Caco-2 (cell line): ENCODE measurements at regions not wholly inside any gene's neighbourhood (a gene's known extent, or its start where the extent isn't known, plus 50 kb on each side); places are given as distances from the start of the nearest gene placed in this dataset.

ENCODE experiments used
- BruUV-seq: library from RNA; stranded (reverse); fragments of 400-500 nt; replicated peaks from 2 replicates; lab custom pipeline; 2021; lab: Mats Ljungman, UMichigan
- CTCF ChIA-PET: fragments of 300-600 bp; sonication (Branson Sonifier 250); formaldehyde crosslinking; loops from one replicate; lab custom pipeline; 2022; ENCODE audit warnings: antibody characterized with exemption; lab: Charles Lee
- POLR2A ChIA-PET: fragments of 300-600 bp; sonication (Branson Sonifier 250); formaldehyde crosslinking; loops from one replicate; lab custom pipeline; 2022; ENCODE audit warnings: antibody characterized with exemption; lab: Charles Lee
- DNase-seq, 2 experiments: peaks; one replicate each; pipeline versions ENCODE4 v3.0.0 to v3.0.0-alpha.2; 2020 to 2022
- H3K27me3 ChIP-seq: replicated peaks from 2 replicates; pipeline ENCODE4 v1.6.0; 2011; ENCODE audit warnings: low read length; ENCODE audit not compliant: control insufficient read depth, insufficient read depth
- H3K36me3 ChIP-seq: 2 replicates; pipeline ENCODE4 v1.5.1; 2011; ENCODE audit warnings: low read length; ENCODE audit not compliant: control insufficient read depth, insufficient read depth
- H3K4me1 ChIP-seq: fragments of 250-450 bp; sonication (Bioruptor Pico); 2 replicates; pipeline ENCODE4 v1.5.1; 2020; ENCODE audit warnings: mild to moderate bottlenecking
- H3K4me3 ChIP-seq: 2 replicates; pipeline ENCODE4 v1.5.1; 2011; ENCODE audit warnings: low read depth, mild to moderate bottlenecking, control low read depth, low read length
- H3K9me3 ChIP-seq: fragments of 250-450 bp; sonication (Bioruptor Pico); 2 replicates; pipeline ENCODE4 v1.5.1; 2020; ENCODE audit warnings: mild to moderate bottlenecking, moderate library complexity
- H3K27ac Mint-ChIP-seq: one replicate; pipeline ENCODE4 v1.8.0; 2022; ENCODE audit warnings: mixed read lengths; ENCODE audit not compliant: unreplicated experiment
- H3K27me3 Mint-ChIP-seq: one replicate; pipeline ENCODE4 v1.8.0; 2022; ENCODE audit warnings: mixed read lengths; ENCODE audit not compliant: insufficient read depth, unreplicated experiment
- H3K36me3 Mint-ChIP-seq: one replicate; pipeline ENCODE4 v1.8.0; 2022; ENCODE audit warnings: mild to moderate bottlenecking, mixed read lengths; ENCODE audit not compliant: insufficient read depth, unreplicated experiment
- H3K4me1 Mint-ChIP-seq: one replicate; pipeline ENCODE4 v1.8.0; 2022; ENCODE audit warnings: low read depth, mixed read lengths; ENCODE audit not compliant: unreplicated experiment
- H3K4me3 Mint-ChIP-seq: one replicate; pipeline ENCODE4 v1.8.0; 2022; ENCODE audit warnings: mild to moderate bottlenecking, moderate library complexity, mixed read lengths; ENCODE audit not compliant: unreplicated experiment
- H3K9me3 Mint-ChIP-seq: one replicate; pipeline ENCODE4 v1.8.0; 2022; ENCODE audit warnings: mixed read lengths; ENCODE audit not compliant: unreplicated experiment
- intact Hi-C: fragments of 100-400 bp; cut with micrococcal nuclease; formaldehyde crosslinking; loops from one replicate; pipeline ENCODE4 v1.10.0; 2022; ENCODE audit not compliant: unreplicated experiment
- TF ChIP-seq, protein P1 (sequence below), 2 experiments: fragments of 200-600 bp in 1 of 2; IDR thresholded peaks; 1 replicate in 1 of 2; 2 replicates in 1 of 2; pipeline versions ENCODE4 v1.5.1 to v1.8.0; 2011 to 2022; ENCODE audit warnings: antibody characterized with exemption in 1 of 2, control low read depth in 1 of 2, inconsistent platforms in 1 of 2, low read depth in 1 of 2, low read length in 1 of 2, mild to moderate bottlenecking in 1 of 2, moderate library complexity in 1 of 2; ENCODE audit not compliant: insufficient read depth in 1 of 2, severe bottlenecking in 1 of 2, unreplicated experiment in 1 of 2

DNA sequence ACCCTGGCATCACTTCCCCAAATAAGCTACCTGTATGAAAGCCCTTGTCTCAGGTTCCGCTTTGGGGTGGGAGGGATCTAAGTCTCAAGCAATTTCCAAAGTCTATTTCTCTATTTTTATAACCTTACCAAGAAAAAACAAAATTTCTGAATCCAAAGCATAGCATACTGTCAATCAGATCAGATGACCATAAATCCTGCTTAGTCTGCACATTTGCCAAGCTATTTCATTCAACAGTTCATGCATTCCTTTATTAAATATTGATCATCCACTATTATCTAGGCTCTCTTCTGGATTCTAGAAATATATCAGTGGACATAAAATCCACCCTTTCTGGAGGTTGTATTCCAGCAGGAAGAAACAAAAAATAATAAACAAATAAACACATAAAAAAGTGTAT, 263.5 kb upstream of the USP15 start:
- H3K4me1 Mint-ChIP-seq: no peaks in the 10 kb centered on the region
- H3K27ac Mint-ChIP-seq: no peak overlapping the region
- intact Hi-C loops: no loop called here
- no TSS peak for BruUV-seq
- H3K27me3 ChIP-seq: no peaks in the 10 kb centered on the region; the same call in 1 of the 2 replicates
- no peaks in the 10 kb centered on the region for H3K9me3 ChIP-seq
- ChIA-PET CTCF (no interaction called here), POLR2A (no interaction called here)
- peaks cover 5% of the 10 kb centered on the region for H3K27me3 Mint-ChIP-seq
- no peaks in the 10 kb centered on the region for H3K9me3 Mint-ChIP-seq
- no peaks in the 10 kb centered on the region for H3K36me3 Mint-ChIP-seq
- H3K4me3 ChIP-seq: no peak overlapping the region
- H3K36me3 ChIP-seq: no peaks in the 10 kb centered on the region
- H3K4me1 ChIP-seq: no peaks in the 10 kb centered on the region
- TF ChIP-seq, protein P1, sequence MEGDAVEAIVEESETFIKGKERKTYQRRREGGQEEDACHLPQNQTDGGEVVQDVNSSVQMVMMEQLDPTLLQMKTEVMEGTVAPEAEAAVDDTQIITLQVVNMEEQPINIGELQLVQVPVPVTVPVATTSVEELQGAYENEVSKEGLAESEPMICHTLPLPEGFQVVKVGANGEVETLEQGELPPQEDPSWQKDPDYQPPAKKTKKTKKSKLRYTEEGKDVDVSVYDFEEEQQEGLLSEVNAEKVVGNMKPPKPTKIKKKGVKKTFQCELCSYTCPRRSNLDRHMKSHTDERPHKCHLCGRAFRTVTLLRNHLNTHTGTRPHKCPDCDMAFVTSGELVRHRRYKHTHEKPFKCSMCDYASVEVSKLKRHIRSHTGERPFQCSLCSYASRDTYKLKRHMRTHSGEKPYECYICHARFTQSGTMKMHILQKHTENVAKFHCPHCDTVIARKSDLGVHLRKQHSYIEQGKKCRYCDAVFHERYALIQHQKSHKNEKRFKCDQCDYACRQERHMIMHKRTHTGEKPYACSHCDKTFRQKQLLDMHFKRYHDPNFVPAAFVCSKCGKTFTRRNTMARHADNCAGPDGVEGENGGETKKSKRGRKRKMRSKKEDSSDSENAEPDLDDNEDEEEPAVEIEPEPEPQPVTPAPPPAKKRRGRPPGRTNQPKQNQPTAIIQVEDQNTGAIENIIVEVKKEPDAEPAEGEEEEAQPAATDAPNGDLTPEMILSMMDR (IDR thresholded peaks at IDR 0.05; ENCODE audit: insufficient read depth in 1 of 2, low read depth in 1 of 2, low read length in 1 of 2, severe bottlenecking in 1 of 2, unreplicated experiment in 1 of 2): no peak
- no peak overlapping the region for H3K4me3 Mint-ChIP-seq
- DNase-seq: no peak

DNA sequence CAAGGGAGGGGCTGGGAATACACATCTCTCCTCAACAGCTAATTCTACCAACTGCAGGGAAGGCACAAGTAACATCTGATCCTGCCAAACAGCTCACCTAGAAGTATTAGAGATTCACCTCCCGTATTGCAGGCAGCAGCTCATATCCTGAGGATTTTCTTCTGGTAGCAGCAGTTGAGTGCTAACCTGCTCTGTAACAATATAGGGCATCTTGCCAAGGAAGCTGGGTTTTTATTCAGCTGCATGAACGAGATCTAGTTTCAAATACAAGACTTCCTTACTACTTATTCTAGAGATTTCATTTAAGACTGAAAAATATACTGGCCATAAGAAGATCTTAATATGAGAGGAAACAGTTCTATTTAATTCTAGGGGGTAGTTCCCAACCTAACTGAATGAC, 261.4 kb upstream of the USP15 start:
- no TSS peak for BruUV-seq

DNA sequence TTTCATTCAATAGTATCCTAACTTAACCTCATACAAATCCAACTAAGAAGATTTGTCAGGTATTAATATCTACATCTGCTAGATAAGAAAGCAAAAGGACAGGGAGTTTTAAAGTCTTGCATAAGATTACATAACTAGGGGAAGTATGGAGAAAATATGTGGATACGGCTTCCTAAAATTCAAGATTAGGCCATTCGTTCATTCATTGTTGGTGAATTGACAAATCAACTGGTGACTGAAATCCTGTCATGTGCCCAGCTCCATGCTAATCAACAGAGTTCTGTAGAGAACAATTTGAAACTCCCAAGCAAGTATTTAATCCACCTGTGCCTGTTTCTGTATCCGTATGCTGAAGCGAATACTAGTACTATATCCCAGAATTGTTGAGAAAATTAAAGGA, 260.9 kb upstream of the USP15 start:
- Mint-ChIP-seq H3K9me3 (no peaks in the 10 kb centered on the region), H3K27me3 (peaks cover 5% of the 10 kb centered on the region), H3K4me1 (no peaks in the 10 kb centered on the region), H3K4me3 (no peak overlapping the region), H3K36me3 (no peaks in the 10 kb centered on the region), H3K27ac (no peak overlapping the region)
- Histone ChIP-seq H3K36me3 (no peaks in the 10 kb centered on the region), H3K4me3 (no peak overlapping the region), H3K4me1 (no peaks in the 10 kb centered on the region), H3K9me3 (no peaks in the 10 kb centered on the region), H3K27me3 (no peaks in the 10 kb centered on the region)
- ChIA-PET POLR2A (no interaction called here), CTCF (no interaction called here)
- no peak for DNase-seq
- BruUV-seq: no TSS peak
- intact Hi-C loops: no loop called here
- TF ChIP-seq, protein P1 (IDR thresholded peaks at IDR 0.05; ENCODE audit: insufficient read depth in 1 of 2, low read depth in 1 of 2, low read length in 1 of 2, severe bottlenecking in 1 of 2, unreplicated experiment in 1 of 2): no peak

More for the DNA sequence above, 261.4 kb upstream of the USP15 start:
- no peaks in the 10 kb centered on the region for H3K9me3 Mint-ChIP-seq
- Histone ChIP-seq H3K9me3 (no peaks in the 10 kb centered on the region), H3K4me3 (no peak overlapping the region), H3K27me3 (no peaks in the 10 kb centered on the region), H3K36me3 (no peaks in the 10 kb centered on the region), H3K4me1 (no peaks in the 10 kb centered on the region)
- no peak overlapping the region for H3K4me3 Mint-ChIP-seq
- ChIA-PET POLR2A (no interaction called here), CTCF (no interaction called here)
- no peaks in the 10 kb centered on the region for H3K4me1 Mint-ChIP-seq
- no peak overlapping the region for H3K27ac Mint-ChIP-seq
- no peaks in the 10 kb centered on the region for H3K36me3 Mint-ChIP-seq
- intact Hi-C loops: no loop called here
- peaks cover 5% of the 10 kb centered on the region for H3K27me3 Mint-ChIP-seq
- TF ChIP-seq, protein P1 (IDR thresholded peaks at IDR 0.05; ENCODE audit: insufficient read depth in 1 of 2, low read depth in 1 of 2, low read length in 1 of 2, severe bottlenecking in 1 of 2, unreplicated experiment in 1 of 2): no peak
- DNase-seq: no peak
